ENCODE measurements at regions not wholly inside any gene's neighbourhood (a gene's known extent, or its start where the extent isn't known, plus 50 kb on each side); places are given as distances from the start of the nearest gene placed in this dataset.

GRCh38 chr5:82596451-82596850, 318.3 kb upstream of the RPS23 start:
- no peak for TF ChIP-seq MNT (conservative IDR thresholded peaks at IDR 0.05)
- no peak for TF ChIP-seq KDM1A (IDR thresholded peaks at IDR 0.05)
- TF ChIP-seq MAX (CRISPR knock-in tag; IDR thresholded peaks at IDR 0.05) = no peak
- no peak for TF ChIP-seq MXI1 (IDR thresholded peaks at IDR 0.05; ENCODE audit: low read depth, low read length)
- no peak for TF ChIP-seq ILK (tag; IDR thresholded peaks at IDR 0.05; ENCODE audit: borderline replicate concordance, low read depth)
- TF ChIP-seq ZFP30 (CRISPR knock-in tag; IDR thresholded peaks at IDR 0.05; ENCODE audit: borderline replicate concordance) = no peak
- TF ChIP-seq CHCHD3 (CRISPR knock-in tag; IDR thresholded peaks at IDR 0.05) = no peak
